SKM-1 treated with dmso at 0.1 percent for 144 hours (cell line): ENCODE measurements at regions not wholly inside any gene's neighbourhood (a gene's known extent, or its start where the extent isn't known, plus 50 kb on each side); places are given as distances from the start of the nearest gene placed in this dataset.

ENCODE experiments used
- DNase-seq: peaks from one replicate; lab custom pipeline; 2025; ENCODE audit not compliant: unreplicated experiment; lab: John Stamatoyannopoulos, UW

- DNase-seq, result no peak
Observed at GRCh38 chr20:40545478-40545877, 143.6 kb downstream of the MAFB start.

DNA sequence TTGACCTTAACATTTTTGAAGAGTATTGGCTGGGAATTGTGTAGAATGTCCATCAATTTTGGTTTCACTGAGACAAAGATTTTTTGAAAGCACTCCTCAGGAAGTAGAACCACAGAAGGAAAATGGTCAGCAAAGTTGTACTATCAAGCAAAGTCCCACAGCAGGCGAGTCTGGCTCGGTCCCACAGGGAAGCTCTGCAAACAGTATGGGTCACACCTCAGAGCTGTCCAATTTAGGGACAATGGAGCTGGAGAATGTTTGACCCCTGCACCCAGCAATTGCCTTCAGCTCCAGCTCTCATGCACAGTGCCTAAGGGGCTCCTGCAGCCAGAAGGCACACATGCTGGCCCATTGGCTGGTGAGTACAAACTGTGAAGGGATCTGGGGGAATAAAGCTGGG, 147.0 kb downstream of the MAFB start:
- no peak for DNase-seq

DNA sequence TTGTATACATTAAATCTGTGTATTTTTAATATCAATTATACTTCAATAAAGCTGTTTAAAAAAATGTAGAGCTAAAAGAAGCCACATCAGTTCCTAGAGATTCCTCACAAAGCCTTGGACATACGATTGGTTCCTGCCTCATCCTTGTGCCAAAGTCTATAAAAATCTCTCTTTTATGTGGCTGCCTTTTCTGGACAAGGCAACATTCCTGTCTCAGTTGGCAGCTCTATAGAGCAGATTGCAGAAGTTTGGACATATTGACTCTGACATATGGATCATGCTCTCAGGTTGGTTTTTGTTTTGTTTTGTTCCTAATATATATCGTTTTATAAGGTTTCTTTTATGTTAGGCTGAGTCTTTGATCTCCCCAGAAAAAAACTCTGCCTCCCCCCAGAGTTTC, 148.9 kb downstream of the MAFB start:
- DNase-seq, result no peak

- DNase-seq, result no peak
Observed at GRCh38 chr20:40538131-40538530, 150.9 kb downstream of the MAFB start.

DNA sequence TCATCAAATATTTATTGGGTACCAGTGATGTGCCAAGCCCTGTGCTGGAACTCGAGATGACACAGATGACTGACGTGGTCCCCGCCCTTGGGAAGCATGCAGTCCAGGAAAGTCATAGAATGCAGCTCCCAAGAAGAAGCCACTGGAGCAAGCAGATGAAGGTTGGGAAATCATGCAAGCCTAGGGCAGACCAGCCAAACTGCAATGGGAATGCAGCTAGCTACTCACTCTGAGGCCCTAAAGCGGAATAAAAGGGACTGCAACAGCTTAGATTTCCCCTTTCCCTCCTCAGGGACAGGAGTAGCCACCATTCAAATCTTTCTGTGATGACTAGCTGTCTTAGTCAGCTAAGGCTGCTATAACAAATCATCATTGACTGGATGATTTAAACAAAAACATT, 152.2 kb downstream of the MAFB start:
- DNase-seq, result no peak

GRCh38 chr20:40535816-40536215, 153.2 kb downstream of the MAFB start:
- DNase-seq, result no peak

GRCh38 chr20:40532103-40532502, 156.9 kb downstream of the MAFB start:
- DNase-seq, result peak; percentile 30

DNA sequence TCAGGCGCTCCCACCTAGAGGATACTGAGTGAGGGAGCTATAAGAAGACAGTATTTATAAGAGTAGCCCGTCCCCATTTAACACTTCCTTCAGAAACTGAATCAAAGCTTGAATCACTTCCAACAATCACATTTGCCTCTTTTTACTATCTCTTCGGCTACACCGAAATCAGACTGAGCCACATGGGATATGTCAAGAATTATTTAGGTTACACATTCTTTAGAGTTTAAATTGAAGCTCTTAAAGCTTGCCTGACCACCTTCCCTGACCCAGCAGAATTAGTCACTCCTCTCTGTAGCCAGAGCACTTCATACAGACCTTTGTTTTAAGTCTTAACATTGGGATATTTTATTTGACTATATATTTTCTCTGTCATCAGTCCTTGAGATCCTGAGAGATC, 163.7 kb downstream of the MAFB start:
- DNase-seq, result no peak

DNA sequence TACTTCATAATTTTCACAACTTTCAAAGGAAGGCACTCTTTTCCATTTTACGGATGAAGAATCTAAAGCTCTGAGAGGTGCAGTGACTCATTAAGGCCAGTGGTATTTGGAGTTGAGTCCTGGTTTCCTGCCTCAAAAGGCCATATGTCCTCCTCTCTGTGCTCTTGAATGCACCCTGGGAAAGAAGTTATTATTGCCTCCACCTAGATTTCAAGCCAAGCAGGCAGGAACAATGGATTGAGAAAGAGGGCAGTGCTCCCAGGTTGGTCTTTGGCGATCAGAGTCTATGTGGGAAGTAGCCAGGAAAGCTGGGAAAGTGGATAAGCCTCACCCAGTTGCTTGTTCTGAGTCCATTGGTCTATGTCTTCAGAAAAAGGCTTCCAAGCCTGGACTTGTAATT, 165.0 kb downstream of the MAFB start:
- no peak for DNase-seq

DNA sequence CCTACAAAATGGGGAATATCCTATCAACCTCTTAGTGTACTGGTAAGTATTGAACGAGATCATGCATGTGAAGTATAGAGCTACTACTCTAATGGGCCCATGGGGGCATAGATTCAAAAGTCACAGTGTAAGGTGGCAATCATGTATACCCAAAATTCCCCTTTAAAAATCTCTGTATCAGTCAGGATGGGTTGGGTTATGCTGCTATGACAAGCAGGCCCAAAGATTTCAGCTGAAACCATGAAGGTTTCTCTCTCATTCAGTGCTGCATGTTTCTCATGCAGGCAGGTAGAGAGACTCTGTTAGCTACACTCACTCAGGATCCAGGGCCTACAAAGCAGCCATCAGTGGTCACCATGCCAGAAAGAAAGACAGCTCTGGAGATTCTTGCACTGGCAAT, 166.6 kb downstream of the MAFB start:
- DNase-seq, result no peak

GRCh38 chr20:40521962-40522361, 167.1 kb downstream of the MAFB start:
- no peak for DNase-seq

DNA sequence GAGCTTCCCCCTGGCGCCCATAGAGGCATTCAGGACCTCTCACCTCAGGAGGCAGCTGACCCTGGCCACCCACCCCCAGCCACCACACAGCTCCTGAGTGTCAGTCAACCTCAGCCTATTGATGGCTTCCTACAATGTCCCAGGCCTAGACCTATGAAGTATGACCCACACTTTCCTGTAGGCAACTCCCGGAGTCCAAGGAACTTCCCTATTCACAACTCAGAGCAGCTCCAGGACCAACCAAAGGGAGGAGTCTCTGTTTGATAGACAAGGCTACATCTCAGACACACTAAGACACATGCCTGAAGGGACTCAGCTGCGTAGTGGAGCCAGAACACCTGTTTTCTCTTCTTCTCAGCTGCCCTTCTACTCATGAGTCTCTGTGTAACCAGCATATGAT, 169.1 kb downstream of the MAFB start:
- DNase-seq, result no peak

DNA sequence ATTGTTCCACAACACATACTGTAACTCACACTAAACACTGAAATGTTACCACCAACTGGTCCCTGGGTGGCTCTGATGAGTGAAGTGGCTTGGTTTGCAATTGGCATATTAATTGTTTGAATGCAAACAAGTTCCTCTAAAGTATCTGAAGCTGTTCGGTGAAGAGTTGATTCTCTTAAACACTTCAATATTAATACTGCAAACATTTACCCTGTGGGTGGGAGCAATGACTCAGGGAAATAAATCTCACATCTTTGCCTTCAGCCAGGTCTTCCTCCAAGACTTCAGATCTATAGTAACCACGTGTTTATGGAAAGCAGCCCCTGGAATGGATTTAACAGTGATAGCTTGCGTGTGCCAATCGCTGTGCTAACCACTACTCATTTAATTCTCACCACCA, 176.0 kb downstream of the MAFB start:
- DNase-seq, result no peak

DNA sequence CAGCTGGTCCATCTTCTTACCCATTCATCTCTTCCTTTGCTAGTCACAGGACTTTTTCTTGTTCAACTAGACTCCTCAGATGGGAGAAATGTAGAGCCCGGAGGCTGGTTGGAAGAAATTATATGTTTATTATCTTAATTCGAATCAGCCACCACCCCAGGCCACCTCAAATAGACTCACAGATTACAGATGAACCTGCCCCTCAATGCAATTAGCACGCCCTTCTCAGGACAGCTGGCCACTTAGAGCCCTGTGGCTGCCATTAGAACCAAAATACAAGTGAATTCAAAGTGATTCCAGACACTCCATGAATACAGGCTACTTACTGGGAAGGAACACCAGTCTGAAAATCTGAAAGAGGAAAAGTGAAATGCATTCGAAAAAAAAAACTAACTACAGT, 176.4 kb downstream of the MAFB start:
- no peak for DNase-seq

DNA sequence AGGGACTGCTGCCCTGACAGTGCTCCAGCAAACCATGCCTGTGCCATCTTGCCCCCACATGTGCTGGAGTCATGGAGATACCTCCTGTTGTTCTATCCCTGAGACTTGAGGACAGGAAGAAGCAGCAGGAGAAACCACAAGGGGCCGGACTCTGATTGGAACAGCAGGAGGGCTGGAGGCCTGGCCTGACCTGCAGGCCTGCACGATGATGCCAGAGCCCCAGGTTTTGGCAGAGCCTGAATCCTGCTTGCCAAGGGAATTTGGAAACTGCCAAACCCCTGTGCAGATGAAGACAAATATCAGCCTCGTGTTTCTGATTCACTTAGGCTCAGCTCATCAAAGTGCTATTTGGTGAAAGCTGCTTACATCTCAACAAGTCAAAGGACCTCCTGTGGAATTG, 177.6 kb downstream of the MAFB start:
- no peak for DNase-seq

GRCh38 chr20:40510622-40511021, 178.4 kb downstream of the MAFB start:
- no peak for DNase-seq

GRCh38 chr20:40508821-40509220, 180.2 kb downstream of the MAFB start:
- DNase-seq, result no peak

DNA sequence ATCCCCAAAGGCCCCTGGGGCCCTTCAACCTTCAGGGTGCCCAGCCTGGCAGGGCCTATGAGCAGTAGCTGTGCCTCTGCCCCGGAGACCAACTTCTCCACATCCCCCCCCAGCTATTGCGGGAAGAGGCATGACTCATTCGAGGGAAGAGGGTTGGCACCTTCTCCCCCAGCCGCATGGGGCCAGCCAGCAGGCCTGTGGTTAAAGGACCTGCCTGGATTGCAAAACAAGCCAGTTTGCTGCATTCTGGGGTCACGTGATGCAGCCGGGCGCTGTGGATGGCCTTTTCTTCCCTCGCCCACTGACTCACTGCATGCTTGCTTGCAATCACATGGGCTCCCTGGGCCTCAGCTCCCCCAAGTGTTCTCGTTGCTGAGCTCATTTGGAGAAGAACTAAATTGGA, 182.5 kb downstream of the MAFB start:
- peak; percentile 97 for DNase-seq

DNA sequence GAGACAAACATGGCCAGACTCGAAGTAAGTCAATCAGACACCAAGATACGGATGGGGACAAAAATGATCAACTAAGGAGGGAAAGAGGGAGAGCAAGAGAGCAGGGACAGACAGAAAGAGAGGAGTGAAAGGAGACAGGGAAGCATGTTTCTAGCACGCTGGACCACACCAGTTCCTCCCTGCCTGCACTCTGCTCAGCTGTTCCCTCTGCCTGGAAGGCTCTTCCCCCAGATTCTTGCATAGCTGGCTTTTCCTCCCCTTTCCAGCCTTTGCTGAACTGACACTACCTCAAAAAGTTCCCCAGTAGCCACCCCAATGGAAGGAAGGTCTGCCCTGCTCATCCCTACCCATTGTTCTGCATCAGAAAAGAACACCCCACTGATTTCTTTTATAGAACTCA, 185.9 kb downstream of the MAFB start:
- DNase-seq, result no peak

DNA sequence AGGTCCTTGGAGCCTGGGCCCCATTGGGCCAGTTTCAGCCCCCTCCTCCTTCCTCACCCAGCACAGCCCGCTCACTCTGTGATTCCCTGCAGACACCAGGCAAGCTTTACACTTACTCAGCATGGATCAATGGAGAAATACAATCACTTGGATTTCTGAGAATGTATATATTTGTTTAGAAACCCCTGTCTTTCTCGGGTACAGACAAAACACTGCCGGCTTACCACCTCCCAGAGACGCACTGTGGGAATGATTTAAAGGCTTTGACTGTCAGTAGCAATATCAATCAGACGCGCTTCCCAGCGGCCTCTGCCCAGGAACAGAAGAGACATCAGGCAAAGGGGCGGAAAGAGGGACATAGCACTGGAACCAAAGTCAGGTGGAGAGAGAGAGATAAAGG, 186.5 kb downstream of the MAFB start:
- no peak for DNase-seq

GRCh38 chr20:40499391-40499790, 189.6 kb downstream of the MAFB start:
- no peak for DNase-seq

GRCh38 chr20:40497899-40498691, 190.9 kb downstream of the MAFB start:
- peak; percentile 100 for DNase-seq

DNA sequence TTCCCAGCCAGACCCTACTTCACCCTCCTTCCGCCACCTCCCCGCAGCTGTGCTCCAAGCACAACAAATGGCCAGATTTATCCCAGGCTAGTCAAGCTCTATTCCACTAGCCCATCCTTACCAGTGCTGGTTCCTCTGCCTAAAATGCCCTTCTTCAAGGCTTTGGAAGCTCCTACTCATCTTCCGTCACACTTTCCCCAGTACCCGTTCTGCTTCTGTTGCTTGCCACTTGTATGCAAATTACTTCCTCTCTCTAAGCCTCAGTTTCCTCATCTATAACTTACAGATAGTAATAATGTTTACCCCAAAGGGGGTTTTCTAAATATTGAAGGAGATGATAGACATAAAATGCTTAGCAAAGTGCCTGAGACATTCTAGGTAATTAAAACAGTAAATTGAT, 193.1 kb downstream of the MAFB start:
- no peak for DNase-seq
